C4-2B (cell line): ENCODE measurements at regions not wholly inside any gene's neighbourhood (a gene's known extent, or its start where the extent isn't known, plus 50 kb on each side); places are given as distances from the start of the nearest gene placed in this dataset.

ENCODE experiments used
- H3K27ac ChIP-seq: fragments of 450-650 bp; 2 replicates; pipeline ENCODE4 v1.5.1; 2017
- ZFX ChIP-seq: fragments of 450-650 bp; IDR thresholded peaks from 2 replicates; pipeline ENCODE4 v1.6.1; 2017
- TF ChIP-seq, protein P1 (sequence below): fragments of 450-650 bp; conservative IDR thresholded peaks from 2 replicates; pipeline ENCODE4 v1.5.1; 2017; ENCODE audit warnings: mild to moderate bottlenecking

DNA sequence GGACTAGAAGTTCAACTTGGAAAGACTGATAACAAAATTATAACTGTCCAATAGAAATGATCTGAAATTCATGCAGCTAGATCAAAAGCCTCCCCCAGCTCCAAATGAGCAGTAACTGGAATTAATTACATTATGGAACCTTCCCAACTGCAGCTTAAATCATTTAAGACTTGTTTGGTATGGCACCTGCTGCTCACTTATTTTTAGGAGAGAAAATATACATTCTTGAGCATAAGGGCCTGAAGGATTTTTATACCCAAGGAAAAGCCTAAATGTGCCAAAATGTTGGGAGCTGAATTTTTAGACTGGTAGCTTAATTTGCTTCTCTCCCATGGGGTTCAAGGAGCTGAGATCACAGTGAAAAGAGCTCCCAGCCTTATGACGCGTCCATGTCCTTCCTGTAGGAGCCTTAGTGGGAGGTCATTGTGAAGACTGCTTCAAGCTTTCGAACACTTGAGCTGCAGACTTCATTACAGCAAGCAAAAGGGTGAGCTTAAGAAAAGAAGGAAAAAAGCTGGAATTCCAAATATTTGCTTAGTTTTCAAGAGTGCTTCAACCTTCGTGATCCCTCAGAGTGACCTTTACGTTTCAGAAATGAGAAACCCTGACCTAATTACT lies 276.0 kb downstream of the DMAC1 start:
- H3K27ac ChIP-seq = no peak overlapping the region
- TF ChIP-seq, protein P1, sequence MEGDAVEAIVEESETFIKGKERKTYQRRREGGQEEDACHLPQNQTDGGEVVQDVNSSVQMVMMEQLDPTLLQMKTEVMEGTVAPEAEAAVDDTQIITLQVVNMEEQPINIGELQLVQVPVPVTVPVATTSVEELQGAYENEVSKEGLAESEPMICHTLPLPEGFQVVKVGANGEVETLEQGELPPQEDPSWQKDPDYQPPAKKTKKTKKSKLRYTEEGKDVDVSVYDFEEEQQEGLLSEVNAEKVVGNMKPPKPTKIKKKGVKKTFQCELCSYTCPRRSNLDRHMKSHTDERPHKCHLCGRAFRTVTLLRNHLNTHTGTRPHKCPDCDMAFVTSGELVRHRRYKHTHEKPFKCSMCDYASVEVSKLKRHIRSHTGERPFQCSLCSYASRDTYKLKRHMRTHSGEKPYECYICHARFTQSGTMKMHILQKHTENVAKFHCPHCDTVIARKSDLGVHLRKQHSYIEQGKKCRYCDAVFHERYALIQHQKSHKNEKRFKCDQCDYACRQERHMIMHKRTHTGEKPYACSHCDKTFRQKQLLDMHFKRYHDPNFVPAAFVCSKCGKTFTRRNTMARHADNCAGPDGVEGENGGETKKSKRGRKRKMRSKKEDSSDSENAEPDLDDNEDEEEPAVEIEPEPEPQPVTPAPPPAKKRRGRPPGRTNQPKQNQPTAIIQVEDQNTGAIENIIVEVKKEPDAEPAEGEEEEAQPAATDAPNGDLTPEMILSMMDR = no peak

DNA sequence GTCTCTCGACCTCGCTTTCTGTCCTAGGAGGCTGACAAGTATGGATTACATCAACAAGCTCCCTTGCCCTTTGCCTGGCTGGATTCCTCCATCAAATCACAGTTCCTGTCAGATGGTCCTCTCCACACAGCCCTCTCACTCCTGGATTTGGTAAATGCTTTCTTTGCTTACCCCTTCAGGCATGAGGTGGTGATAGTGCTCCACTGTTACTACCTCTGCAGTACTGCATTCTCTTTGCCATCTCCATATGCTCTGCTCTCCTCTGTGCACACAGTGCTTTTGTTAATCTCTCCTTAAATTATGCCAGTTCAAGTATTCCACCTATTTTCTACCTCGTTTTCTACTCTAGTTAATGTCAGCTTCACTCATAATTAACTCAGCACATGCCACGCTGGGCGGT lies 279.2 kb downstream of the DMAC1 start:
- TF ChIP-seq, protein P1 = no peak
- TF ChIP-seq ZFX = no peak
- no peak overlapping the region for H3K27ac ChIP-seq

DNA sequence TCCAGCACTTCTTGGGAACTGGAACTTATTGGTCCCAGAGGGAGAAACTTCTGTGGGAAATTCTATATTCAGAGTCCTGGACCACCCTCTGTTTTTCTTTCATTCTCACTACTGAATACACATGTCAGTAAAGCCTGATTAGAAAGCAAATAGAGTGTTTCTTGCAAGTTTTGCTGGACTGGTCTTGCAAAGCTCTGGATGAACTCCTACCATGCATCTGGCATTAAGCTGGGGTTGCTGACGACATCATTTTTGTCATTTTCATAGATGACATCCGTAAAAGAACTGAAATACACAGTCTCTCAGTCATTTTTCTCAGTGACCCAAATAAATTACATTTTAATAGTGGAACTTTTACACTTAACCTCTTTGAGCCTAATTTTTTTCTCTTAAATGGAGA lies 283.2 kb downstream of the DMAC1 start:
- TF ChIP-seq ZFX = no peak
- TF ChIP-seq, protein P1 = no peak

DNA sequence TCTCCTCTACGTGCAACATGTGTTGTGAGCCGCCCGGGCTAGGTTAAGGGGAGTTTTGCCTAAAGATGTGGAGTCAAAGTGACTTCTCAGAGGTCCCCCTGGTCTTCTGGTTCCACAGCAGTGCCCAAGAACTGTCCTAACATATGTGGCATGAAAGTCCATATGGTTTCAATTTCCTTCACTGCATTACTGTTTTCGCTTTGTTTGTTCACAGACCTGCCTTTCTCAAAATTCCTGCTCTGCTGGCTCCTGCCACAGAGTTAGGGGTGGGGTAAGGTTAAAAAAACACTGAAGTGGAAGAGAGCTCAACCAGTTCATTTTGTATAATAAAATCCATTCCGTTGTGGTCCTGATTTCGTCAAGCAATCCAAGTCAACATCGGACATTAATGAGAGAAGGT lies 289.4 kb downstream of the DMAC1 start:
- H3K27ac ChIP-seq = no peak overlapping the region
- TF ChIP-seq, protein P1 = no peak
- TF ChIP-seq ZFX = no peak

More for the DNA sequence above, 283.2 kb downstream of the DMAC1 start:
- H3K27ac ChIP-seq = no peak overlapping the region

DNA sequence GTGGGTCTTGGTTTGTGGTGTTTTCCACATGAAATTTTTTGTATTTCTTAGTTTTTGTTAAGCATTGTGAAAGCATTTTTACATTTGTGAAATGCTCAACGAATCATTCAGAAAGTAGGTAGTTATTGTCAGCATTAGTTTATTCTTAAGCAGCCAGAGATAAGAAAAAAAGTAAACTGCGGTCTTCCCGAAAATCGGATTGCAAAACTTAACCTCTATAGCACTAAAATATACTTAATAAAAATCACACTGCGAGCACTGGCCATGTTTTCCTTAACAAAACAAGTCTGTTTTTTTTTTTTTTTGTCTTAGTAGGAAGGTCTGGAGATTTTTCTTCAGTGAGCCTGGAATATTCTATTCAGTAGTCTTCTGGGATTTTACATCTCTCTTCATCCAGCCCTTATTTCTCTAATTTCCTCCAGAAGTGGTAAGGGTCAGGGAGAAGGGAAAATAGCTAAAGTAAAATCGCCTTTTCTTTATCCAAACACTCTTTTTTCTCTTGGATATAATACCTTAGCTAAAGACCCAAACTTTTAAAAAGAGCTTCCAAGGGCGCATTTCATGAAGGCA lies 289.9 kb downstream of the DMAC1 start:
- TF ChIP-seq, protein P1 = no peak
- no peak for TF ChIP-seq ZFX
- H3K27ac ChIP-seq = no peak overlapping the region

DNA sequence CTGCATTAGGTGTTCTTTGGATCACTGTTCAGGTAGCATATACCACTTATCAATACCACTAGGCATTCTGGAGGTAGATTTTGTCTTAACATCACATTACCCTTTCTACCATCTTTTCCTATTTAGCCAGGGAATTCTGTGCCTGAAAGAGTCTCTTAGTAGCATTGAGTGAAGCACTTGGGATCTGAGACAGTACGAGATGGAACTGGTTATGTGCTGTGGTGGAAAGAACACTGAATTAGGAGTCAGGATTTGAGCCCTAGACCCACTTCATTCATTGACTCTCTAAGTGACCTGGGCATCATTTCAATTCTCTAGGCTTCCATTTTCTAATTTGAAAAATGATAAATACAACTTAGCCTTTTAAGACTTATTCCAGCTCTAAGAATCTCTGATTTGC lies 291.1 kb downstream of the DMAC1 start:
- TF ChIP-seq, protein P1 = no peak
- TF ChIP-seq ZFX = no peak
- H3K27ac ChIP-seq = no peak overlapping the region

DNA sequence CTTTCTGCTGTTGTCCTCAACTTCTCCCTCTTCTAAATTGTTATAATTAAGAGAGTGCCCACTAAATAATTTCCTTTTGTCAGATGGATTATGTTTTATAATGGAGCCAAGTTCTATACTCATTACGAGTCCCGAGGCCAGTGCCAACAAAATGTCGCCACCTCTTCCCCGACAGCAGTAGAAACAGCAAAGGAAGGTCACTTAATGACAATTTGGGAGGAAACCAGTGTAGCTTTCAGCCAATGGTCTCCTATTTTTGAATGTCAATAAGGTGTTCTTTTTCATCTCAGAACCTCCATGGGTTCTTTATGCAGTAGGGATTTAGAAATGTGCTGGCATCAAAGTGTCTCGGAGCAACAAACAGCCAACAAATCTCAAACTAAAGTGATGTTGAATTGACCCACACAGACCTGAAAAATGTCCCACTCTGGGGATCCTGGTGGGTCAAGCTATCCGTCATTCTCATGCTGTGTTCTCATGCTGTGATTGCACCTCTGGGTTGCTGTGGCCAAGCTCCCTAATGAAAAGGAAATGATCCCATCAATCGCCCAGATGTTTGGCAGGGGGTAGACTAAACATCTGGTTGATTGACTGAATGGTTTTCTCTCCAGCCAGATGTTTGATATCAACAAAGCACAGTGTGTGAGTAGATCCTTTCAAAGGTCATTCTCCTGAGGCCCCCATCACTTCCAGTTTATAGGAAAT lies 291.9 kb downstream of the DMAC1 start:
- no peak for TF ChIP-seq ZFX
- no peak overlapping the region for H3K27ac ChIP-seq
